ENCODE measurements at regions not wholly inside any gene's neighbourhood (a gene's known extent, or its start where the extent isn't known, plus 50 kb on each side); places are given as distances from the start of the nearest gene placed in this dataset.

GRCh38 chr14:71648725-71649124 lies 283.5 kb upstream of the RGS6 start:
- no peak for TF ChIP-seq CTCF (IDR thresholded peaks at IDR 0.05; ENCODE audit: low read length, missing control alignments)
- no peak for DNase-seq (ENCODE audit: low read depth)
- no peak overlapping the region for H3K4me3 ChIP-seq (replicated peaks; ENCODE audit: low read depth, low read length)

GRCh38 chr14:71650187-71650755 lies 282.0 kb upstream of the RGS6 start:
- TF ChIP-seq CTCF (IDR thresholded peaks at IDR 0.05; ENCODE audit: low read length, missing control alignments), result no peak
- H3K4me3 ChIP-seq (replicated peaks; ENCODE audit: low read depth, low read length), result no peak overlapping the region
- DNase-seq (ENCODE audit: low read depth), result no peak

- DNase-seq (ENCODE audit: low read depth), result peak; percentile 95
- H3K4me3 ChIP-seq (replicated peaks; ENCODE audit: low read depth, low read length), result no peak overlapping the region
- TF ChIP-seq CTCF (IDR thresholded peaks at IDR 0.05; ENCODE audit: low read length, missing control alignments), result no peak
Observed at GRCh38 chr14:71651228-71651627, 281.0 kb upstream of the RGS6 start.

- no peak for DNase-seq (ENCODE audit: low read depth)
- no peak for TF ChIP-seq CTCF (IDR thresholded peaks at IDR 0.05; ENCODE audit: low read length, missing control alignments)
Observed at GRCh38 chr14:71652368-71652767, 279.9 kb upstream of the RGS6 start.

GRCh38 chr14:71654810-71655209 lies 277.4 kb upstream of the RGS6 start:
- no peak for TF ChIP-seq CTCF (IDR thresholded peaks at IDR 0.05; ENCODE audit: low read length, missing control alignments)
- no peak for DNase-seq (ENCODE audit: low read depth)
- H3K4me3 ChIP-seq (replicated peaks; ENCODE audit: low read depth, low read length), result no peak overlapping the region

More at GRCh38 chr14:71652368-71652767, 279.9 kb upstream of the RGS6 start:
- no peak overlapping the region for H3K4me3 ChIP-seq (replicated peaks; ENCODE audit: low read depth, low read length)

GRCh38 chr14:71658261-71658860 lies 273.9 kb upstream of the RGS6 start:
- H3K4me3 ChIP-seq (replicated peaks; ENCODE audit: low read depth, low read length), result no peak overlapping the region
- no peak for TF ChIP-seq CTCF (IDR thresholded peaks at IDR 0.05; ENCODE audit: low read length, missing control alignments)
- DNase-seq (ENCODE audit: low read depth), result no peak

GRCh38 chr14:71659159-71659558 lies 273.1 kb upstream of the RGS6 start:
- H3K4me3 ChIP-seq (replicated peaks; ENCODE audit: low read depth, low read length), result no peak overlapping the region

More at GRCh38 chr14:71659159-71659558, 273.1 kb upstream of the RGS6 start:
- DNase-seq (ENCODE audit: low read depth), result peak; percentile 34
- no peak for TF ChIP-seq CTCF (IDR thresholded peaks at IDR 0.05; ENCODE audit: low read length, missing control alignments)

All from fibroblast of pulmonary artery (primary cell).